ENCODE measurements at regions not wholly inside any gene's neighbourhood (a gene's known extent, or its start where the extent isn't known, plus 50 kb on each side); places are given as distances from the start of the nearest gene placed in this dataset.

DNA sequence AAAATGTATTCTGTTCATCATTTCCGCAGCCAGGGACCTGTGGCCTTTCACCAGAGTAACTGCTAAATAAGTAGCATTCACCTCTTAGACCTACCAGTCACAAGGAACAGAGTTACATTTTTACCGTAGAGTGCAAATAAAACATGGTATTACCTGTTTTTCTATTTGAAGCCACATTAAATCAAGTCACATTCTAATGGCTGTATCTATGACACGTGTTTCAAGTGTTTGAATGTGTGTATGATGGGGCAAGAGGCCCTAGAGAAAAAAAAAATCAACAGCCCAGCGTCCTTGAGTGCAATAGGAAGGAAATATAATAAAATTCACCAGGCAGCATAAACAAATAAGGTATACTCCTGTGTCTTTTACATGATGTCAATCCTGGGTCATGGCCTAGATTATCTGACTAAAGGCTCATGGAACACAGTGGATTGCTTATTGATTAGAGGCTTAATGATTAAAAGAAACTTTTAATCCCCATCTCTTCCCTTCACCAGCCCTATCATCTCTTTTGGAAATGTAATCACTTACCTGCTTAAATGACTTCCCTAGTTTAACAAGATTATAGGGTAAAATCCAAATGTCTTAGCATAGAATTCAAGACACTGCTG is 168.7 kb upstream of the CDH5 start (continued):
- TF ChIP-seq, protein P1, sequence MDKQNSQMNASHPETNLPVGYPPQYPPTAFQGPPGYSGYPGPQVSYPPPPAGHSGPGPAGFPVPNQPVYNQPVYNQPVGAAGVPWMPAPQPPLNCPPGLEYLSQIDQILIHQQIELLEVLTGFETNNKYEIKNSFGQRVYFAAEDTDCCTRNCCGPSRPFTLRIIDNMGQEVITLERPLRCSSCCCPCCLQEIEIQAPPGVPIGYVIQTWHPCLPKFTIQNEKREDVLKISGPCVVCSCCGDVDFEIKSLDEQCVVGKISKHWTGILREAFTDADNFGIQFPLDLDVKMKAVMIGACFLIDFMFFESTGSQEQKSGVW (CRISPR knock-in tag; IDR thresholded peaks at IDR 0.05; ENCODE audit: borderline replicate concordance): no peak
- TF ChIP-seq HNRNPUL1 (IDR thresholded peaks at IDR 0.05; ENCODE audit: low read depth, low read length): no peak
- TF ChIP-seq ZBTB8A (CRISPR knock-in tag; IDR thresholded peaks at IDR 0.05; ENCODE audit: borderline replicate concordance, low read depth): no peak
- TF ChIP-seq CENPT (CRISPR knock-in tag; IDR thresholded peaks at IDR 0.05; ENCODE audit: low read depth): no peak
- no peak for TF ChIP-seq ZNF883 (CRISPR knock-in tag; IDR thresholded peaks at IDR 0.05; ENCODE audit: not compliant biosample characterization)
- TF ChIP-seq, protein P2, sequence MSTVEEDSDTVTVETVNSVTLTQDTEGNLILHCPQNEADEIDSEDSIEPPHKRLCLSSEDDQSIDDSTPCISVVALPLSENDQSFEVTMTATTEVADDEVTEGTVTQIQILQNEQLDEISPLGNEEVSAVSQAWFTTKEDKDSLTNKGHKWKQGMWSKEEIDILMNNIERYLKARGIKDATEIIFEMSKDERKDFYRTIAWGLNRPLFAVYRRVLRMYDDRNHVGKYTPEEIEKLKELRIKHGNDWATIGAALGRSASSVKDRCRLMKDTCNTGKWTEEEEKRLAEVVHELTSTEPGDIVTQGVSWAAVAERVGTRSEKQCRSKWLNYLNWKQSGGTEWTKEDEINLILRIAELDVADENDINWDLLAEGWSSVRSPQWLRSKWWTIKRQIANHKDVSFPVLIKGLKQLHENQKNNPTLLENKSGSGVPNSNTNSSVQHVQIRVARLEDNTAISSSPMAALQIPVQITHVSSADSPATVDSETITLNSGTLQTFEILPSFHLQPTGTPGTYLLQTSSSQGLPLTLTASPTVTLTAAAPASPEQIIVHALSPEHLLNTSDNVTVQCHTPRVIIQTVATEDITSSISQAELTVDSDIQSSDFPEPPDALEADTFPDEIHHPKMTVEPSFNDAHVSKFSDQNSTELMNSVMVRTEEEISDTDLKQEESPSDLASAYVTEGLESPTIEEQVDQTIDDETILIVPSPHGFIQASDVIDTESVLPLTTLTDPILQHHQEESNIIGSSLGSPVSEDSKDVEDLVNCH (CRISPR knock-in tag; IDR thresholded peaks at IDR 0.05): no peak
- TF ChIP-seq KLF16 (CRISPR knock-in tag; IDR thresholded peaks at IDR 0.05): no peak
- TF ChIP-seq ADNP (CRISPR knock-in tag; IDR thresholded peaks at IDR 0.05): no peak
- no peak for TF ChIP-seq CBX2 (IDR thresholded peaks at IDR 0.05; ENCODE audit: low read depth, low read length)
- TF ChIP-seq CBX2 (CRISPR knock-in tag; IDR thresholded peaks at IDR 0.05; ENCODE audit: low read depth): no peak
- TF ChIP-seq ZNF569 (CRISPR knock-in tag; IDR thresholded peaks at IDR 0.05; ENCODE audit: borderline replicate concordance): no peak
